ENCODE measurements at regions not wholly inside any gene's neighbourhood (a gene's known extent, or its start where the extent isn't known, plus 50 kb on each side); places are given as distances from the start of the nearest gene placed in this dataset.

GRCh38 chr3:180287703-180288102 is 251.0 kb upstream of the PEX5L start:
- DNase-seq: no peak

- DNase-seq: no peak
Observed at GRCh38 chr3:180288816-180289215, 252.1 kb upstream of the PEX5L start.

GRCh38 chr3:180290300-180290699 is 253.6 kb upstream of the PEX5L start:
- no peak for DNase-seq

GRCh38 chr3:180294282-180295027 is 257.7 kb upstream of the PEX5L start:
- no peak for DNase-seq

GRCh38 chr3:180295811-180296210 is 259.1 kb upstream of the PEX5L start:
- DNase-seq: no peak

GRCh38 chr3:180296971-180297370 is 260.2 kb upstream of the PEX5L start:
- no peak for DNase-seq

- no peak for DNase-seq
Observed at GRCh38 chr3:180306155-180306554, 269.4 kb upstream of the PEX5L start.

GRCh38 chr3:180306691-180307090 is 270.0 kb upstream of the PEX5L start:
- DNase-seq: peak; percentile 21

- no peak for DNase-seq
Observed at GRCh38 chr3:180311242-180311641, 274.5 kb upstream of the PEX5L start.

- no peak for DNase-seq
Observed at GRCh38 chr3:180316321-180316720, 279.6 kb upstream of the PEX5L start.

- DNase-seq: no peak
Observed at GRCh38 chr3:180319461-180319860, 282.5 kb upstream of the TTC14 start.

- DNase-seq: no peak
Observed at GRCh38 chr3:180320631-180321030, 281.3 kb upstream of the TTC14 start.

- DNase-seq: no peak
Observed at GRCh38 chr3:180321534-180321933, 280.4 kb upstream of the TTC14 start.

GRCh38 chr3:180322829-180323228 is 279.1 kb upstream of the TTC14 start:
- DNase-seq: no peak

- DNase-seq: no peak
Observed at GRCh38 chr3:180324791-180325190, 277.2 kb upstream of the TTC14 start.

- no peak for DNase-seq
Observed at GRCh38 chr3:180325533-180325932, 276.4 kb upstream of the TTC14 start.

- no peak for DNase-seq
Observed at GRCh38 chr3:180325958-180326357, 276.0 kb upstream of the TTC14 start.

GRCh38 chr3:180329187-180329586 is 272.8 kb upstream of the TTC14 start:
- no peak for DNase-seq

GRCh38 chr3:180329847-180330246 is 272.1 kb upstream of the TTC14 start:
- no peak for DNase-seq

- no peak for DNase-seq
Observed at GRCh38 chr3:180330440-180330839, 271.5 kb upstream of the TTC14 start.

GRCh38 chr3:180332608-180333007 is 269.4 kb upstream of the TTC14 start:
- DNase-seq: no peak

GRCh38 chr3:180335050-180335449 is 266.9 kb upstream of the TTC14 start:
- DNase-seq: no peak

GRCh38 chr3:180340395-180340794 is 261.6 kb upstream of the TTC14 start:
- no peak for DNase-seq

GRCh38 chr3:180341516-180341915 is 260.4 kb upstream of the TTC14 start:
- DNase-seq: no peak

- no peak for DNase-seq
Observed at GRCh38 chr3:180351601-180352000, 250.4 kb upstream of the TTC14 start.

Data from COR-L47 (cell line).